ENCODE measurements at regions not wholly inside any gene's neighbourhood (a gene's known extent, or its start where the extent isn't known, plus 50 kb on each side); places are given as distances from the start of the nearest gene placed in this dataset.

DNA sequence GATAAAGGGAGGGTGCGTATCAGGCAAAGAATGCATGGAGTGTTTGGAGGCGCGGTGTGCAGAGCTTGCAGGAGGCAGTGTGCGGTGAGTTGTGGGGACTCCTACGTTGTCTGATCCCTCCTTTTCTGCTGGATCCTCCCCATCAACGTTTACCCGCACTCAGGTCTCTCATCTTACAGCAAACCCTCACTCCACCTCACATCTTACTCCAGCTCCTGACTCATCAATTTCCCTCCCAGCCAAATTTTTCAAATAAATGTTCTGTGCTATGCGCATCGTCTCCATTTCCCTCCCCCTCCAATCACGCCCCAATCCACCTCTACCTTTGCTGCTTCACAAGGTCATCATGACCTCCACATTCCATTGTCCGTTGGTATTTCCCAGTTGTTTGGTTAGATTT is 138.9 kb upstream of the KLF4 start:
- Histone ChIP-seq H3K36me3 (ENCODE audit: control insufficient read depth, insufficient read depth, low read length) (no peaks in the 10 kb centered on the region), H3K27me3 (ENCODE audit: control insufficient read depth, insufficient read depth, low read length) (no peaks in the 10 kb centered on the region), H3K4me1 (ENCODE audit: control insufficient read depth, insufficient read depth, low read length) (peaks cover 24% of the 10 kb centered on the region), H3K9ac (ENCODE audit: low read length) (no peak overlapping the region), H3K9me3 (ENCODE audit: control insufficient read depth, low read length) (no peaks in the 10 kb centered on the region), H3K4me3 (ENCODE audit: low read length) (no peak overlapping the region)

GRCh38 chr9:107627781-107628180 is 138.2 kb upstream of the KLF4 start:
- Histone ChIP-seq H3K9ac (ENCODE audit: low read length) (no peak overlapping the region), H3K9me3 (ENCODE audit: control insufficient read depth, low read length) (no peaks in the 10 kb centered on the region), H3K4me3 (ENCODE audit: low read length) (no peak overlapping the region), H3K36me3 (ENCODE audit: control insufficient read depth, insufficient read depth, low read length) (no peaks in the 10 kb centered on the region), H3K4me1 (ENCODE audit: control insufficient read depth, insufficient read depth, low read length) (peaks cover 20% of the 10 kb centered on the region), H3K27me3 (ENCODE audit: control insufficient read depth, insufficient read depth, low read length) (no peaks in the 10 kb centered on the region)

DNA sequence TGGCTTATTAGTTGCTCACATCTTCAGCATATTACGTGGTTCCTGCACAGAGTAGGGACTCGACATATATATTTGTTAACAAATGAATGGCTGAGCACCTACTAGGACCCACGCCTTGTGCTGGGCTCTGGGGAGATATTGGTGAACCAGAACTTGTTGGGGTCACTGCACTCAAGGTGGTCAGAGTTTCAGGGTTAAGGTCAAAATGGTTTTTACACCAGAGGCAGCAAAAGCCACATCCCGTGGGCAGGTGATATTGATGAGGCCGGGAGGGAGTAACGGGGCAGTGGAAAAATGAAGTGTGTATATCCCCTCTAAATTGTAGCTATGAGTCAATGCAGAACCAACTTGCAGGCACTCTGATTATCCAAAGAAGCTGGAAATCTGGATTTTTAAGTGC is 136.5 kb upstream of the KLF4 start:
- Histone ChIP-seq H3K4me3 (ENCODE audit: low read length) (no peak overlapping the region), H3K27me3 (ENCODE audit: control insufficient read depth, insufficient read depth, low read length) (no peaks in the 10 kb centered on the region), H3K9me3 (ENCODE audit: control insufficient read depth, low read length) (no peaks in the 10 kb centered on the region), H3K4me1 (ENCODE audit: control insufficient read depth, insufficient read depth, low read length) (peaks cover 27% of the 10 kb centered on the region), H3K36me3 (ENCODE audit: control insufficient read depth, insufficient read depth, low read length) (no peaks in the 10 kb centered on the region), H3K9ac (ENCODE audit: low read length) (no peak overlapping the region)

DNA sequence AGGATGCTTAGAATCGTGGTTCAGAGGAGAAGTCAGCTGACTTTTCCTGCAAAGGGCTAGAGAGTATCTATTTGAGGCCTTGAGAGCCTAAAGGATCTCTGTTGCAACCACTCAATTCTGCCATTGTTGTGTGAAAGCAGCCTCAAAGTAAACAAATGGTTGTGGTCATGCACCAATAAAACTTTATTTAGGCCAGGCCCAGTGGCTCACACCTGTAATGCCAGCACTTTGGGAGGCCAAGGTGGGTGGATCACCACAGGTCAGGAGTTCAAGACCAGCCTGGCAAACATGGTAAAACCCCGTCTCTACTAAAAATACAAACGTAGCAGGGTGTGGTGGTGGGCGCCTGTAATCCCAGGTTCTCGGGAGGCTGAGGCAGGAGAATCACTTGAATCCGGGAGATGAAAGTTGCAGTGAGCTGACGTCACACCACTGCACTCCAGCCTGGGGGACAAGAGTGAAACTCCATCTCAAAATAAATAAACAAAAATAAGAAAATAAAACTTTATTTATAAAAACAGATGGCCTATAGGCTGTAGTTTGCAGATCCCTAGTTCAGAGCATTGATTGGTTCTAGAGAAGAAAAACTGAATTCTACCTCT is 135.9 kb upstream of the KLF4 start:
- H3K9me3 ChIP-seq (ENCODE audit: control insufficient read depth, low read length), result no peaks in the 10 kb centered on the region
- H3K4me3 ChIP-seq (ENCODE audit: low read length), result no peak overlapping the region
- no peaks in the 10 kb centered on the region for H3K27me3 ChIP-seq (ENCODE audit: control insufficient read depth, insufficient read depth, low read length)
- H3K4me1 ChIP-seq (ENCODE audit: control insufficient read depth, insufficient read depth, low read length), result peaks cover 33% of the 10 kb centered on the region
- H3K36me3 ChIP-seq (ENCODE audit: control insufficient read depth, insufficient read depth, low read length), result no peaks in the 10 kb centered on the region
- H3K9ac ChIP-seq (ENCODE audit: low read length), result no peak overlapping the region

- Histone ChIP-seq H3K4me3 (ENCODE audit: low read length) (no peak overlapping the region), H3K9ac (ENCODE audit: low read length) (no peak overlapping the region), H3K36me3 (ENCODE audit: control insufficient read depth, insufficient read depth, low read length) (no peaks in the 10 kb centered on the region), H3K4me1 (ENCODE audit: control insufficient read depth, insufficient read depth, low read length) (peaks cover 34% of the 10 kb centered on the region), H3K9me3 (ENCODE audit: control insufficient read depth, low read length) (no peaks in the 10 kb centered on the region), H3K27me3 (ENCODE audit: control insufficient read depth, insufficient read depth, low read length) (no peaks in the 10 kb centered on the region)
Measured at GRCh38 chr9:107624234-107624948, 134.8 kb upstream of the KLF4 start.

- H3K4me3 ChIP-seq (ENCODE audit: low read length), result no peak overlapping the region
- H3K9ac ChIP-seq (ENCODE audit: low read length), result no peak overlapping the region
- no peaks in the 10 kb centered on the region for H3K9me3 ChIP-seq (ENCODE audit: control insufficient read depth, low read length)
Measured at GRCh38 chr9:107621436-107621835, 131.9 kb upstream of the KLF4 start.

GRCh38 chr9:107620801-107621200 is 131.2 kb upstream of the KLF4 start:
- Histone ChIP-seq H3K4me3 (ENCODE audit: low read length) (no peak overlapping the region), H3K9ac (ENCODE audit: low read length) (no peak overlapping the region), H3K36me3 (ENCODE audit: control insufficient read depth, insufficient read depth, low read length) (no peaks in the 10 kb centered on the region), H3K4me1 (ENCODE audit: control insufficient read depth, insufficient read depth, low read length) (peaks cover 14% of the 10 kb centered on the region), H3K27me3 (ENCODE audit: control insufficient read depth, insufficient read depth, low read length) (no peaks in the 10 kb centered on the region), H3K9me3 (ENCODE audit: control insufficient read depth, low read length) (no peaks in the 10 kb centered on the region)

More at GRCh38 chr9:107621436-107621835, 131.9 kb upstream of the KLF4 start:
- Histone ChIP-seq H3K36me3 (ENCODE audit: control insufficient read depth, insufficient read depth, low read length) (no peaks in the 10 kb centered on the region), H3K4me1 (ENCODE audit: control insufficient read depth, insufficient read depth, low read length) (peaks cover 14% of the 10 kb centered on the region), H3K27me3 (ENCODE audit: control insufficient read depth, insufficient read depth, low read length) (no peaks in the 10 kb centered on the region)

- H3K9ac ChIP-seq (ENCODE audit: low read length), result no peak overlapping the region
- H3K4me1 ChIP-seq (ENCODE audit: control insufficient read depth, insufficient read depth, low read length), result peaks cover 14% of the 10 kb centered on the region
- H3K4me3 ChIP-seq (ENCODE audit: low read length), result no peak overlapping the region
- no peaks in the 10 kb centered on the region for H3K36me3 ChIP-seq (ENCODE audit: control insufficient read depth, insufficient read depth, low read length)
- H3K9me3 ChIP-seq (ENCODE audit: control insufficient read depth, low read length), result no peaks in the 10 kb centered on the region
- H3K27me3 ChIP-seq (ENCODE audit: control insufficient read depth, insufficient read depth, low read length), result no peaks in the 10 kb centered on the region
Measured at GRCh38 chr9:107620236-107620635, 130.7 kb upstream of the KLF4 start.

GRCh38 chr9:107615321-107615720 is 125.8 kb upstream of the KLF4 start:
- H3K9ac ChIP-seq (ENCODE audit: low read length), result no peak overlapping the region
- H3K9me3 ChIP-seq (ENCODE audit: control insufficient read depth, low read length), result no peaks in the 10 kb centered on the region
- no peaks in the 10 kb centered on the region for H3K27me3 ChIP-seq (ENCODE audit: control insufficient read depth, insufficient read depth, low read length)
- no peaks in the 10 kb centered on the region for H3K36me3 ChIP-seq (ENCODE audit: control insufficient read depth, insufficient read depth, low read length)
- H3K4me3 ChIP-seq (ENCODE audit: low read length), result no peak overlapping the region
- no peaks in the 10 kb centered on the region for H3K4me1 ChIP-seq (ENCODE audit: control insufficient read depth, insufficient read depth, low read length)

DNA sequence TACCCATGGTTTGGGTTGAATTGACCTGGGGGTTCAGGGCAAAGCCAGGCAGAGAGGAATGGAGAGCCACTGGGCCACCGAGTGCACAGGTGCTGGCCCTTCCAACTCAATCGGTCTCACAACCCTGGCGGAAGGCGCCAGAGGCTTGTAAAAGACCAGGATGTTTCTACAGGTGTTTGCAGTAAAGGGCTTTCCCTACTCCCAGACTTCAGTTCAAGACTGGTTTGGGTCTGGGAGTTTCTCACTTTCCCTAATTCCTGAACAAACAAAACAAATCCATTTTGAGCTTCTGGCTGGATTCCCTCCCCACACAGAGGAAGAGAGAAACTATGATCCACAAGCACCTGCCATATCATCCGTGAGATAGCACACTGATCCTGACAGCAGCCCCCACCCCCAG is 125.2 kb upstream of the KLF4 start:
- Histone ChIP-seq H3K9me3 (ENCODE audit: control insufficient read depth, low read length) (no peaks in the 10 kb centered on the region), H3K4me3 (ENCODE audit: low read length) (no peak overlapping the region), H3K36me3 (ENCODE audit: control insufficient read depth, insufficient read depth, low read length) (no peaks in the 10 kb centered on the region), H3K4me1 (ENCODE audit: control insufficient read depth, insufficient read depth, low read length) (no peaks in the 10 kb centered on the region), H3K9ac (ENCODE audit: low read length) (no peak overlapping the region), H3K27me3 (ENCODE audit: control insufficient read depth, insufficient read depth, low read length) (no peaks in the 10 kb centered on the region)

GRCh38 chr9:107613321-107613720 is 123.8 kb upstream of the KLF4 start:
- Histone ChIP-seq H3K36me3 (ENCODE audit: control insufficient read depth, insufficient read depth, low read length) (no peaks in the 10 kb centered on the region), H3K9ac (ENCODE audit: low read length) (no peak overlapping the region), H3K4me3 (ENCODE audit: low read length) (no peak overlapping the region), H3K4me1 (ENCODE audit: control insufficient read depth, insufficient read depth, low read length) (no peaks in the 10 kb centered on the region), H3K27me3 (ENCODE audit: control insufficient read depth, insufficient read depth, low read length) (no peaks in the 10 kb centered on the region), H3K9me3 (ENCODE audit: control insufficient read depth, low read length) (no peaks in the 10 kb centered on the region)

DNA sequence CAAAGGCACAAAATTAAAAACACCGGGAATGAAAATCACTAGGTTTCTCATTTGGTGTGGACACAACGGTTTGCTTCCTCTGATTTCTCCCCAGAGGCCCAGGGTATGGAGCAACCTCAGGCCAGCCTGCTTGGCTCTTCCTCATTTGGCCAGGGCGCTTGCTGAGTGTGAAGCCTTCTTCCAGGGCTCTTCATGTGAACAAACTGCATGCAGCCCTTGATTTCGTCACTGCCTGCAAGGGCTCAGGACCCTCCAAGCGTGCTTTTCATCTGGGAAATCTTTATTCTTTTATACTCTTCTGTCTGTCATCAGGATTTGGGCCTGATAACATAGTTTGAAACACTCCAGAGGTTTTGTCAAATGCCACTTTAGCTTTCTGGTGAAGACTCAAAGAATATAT is 122.6 kb upstream of the KLF4 start:
- Histone ChIP-seq H3K36me3 (ENCODE audit: control insufficient read depth, insufficient read depth, low read length) (no peaks in the 10 kb centered on the region), H3K9ac (ENCODE audit: low read length) (no peak overlapping the region), H3K4me3 (ENCODE audit: low read length) (no peak overlapping the region), H3K4me1 (ENCODE audit: control insufficient read depth, insufficient read depth, low read length) (no peaks in the 10 kb centered on the region), H3K9me3 (ENCODE audit: control insufficient read depth, low read length) (no peaks in the 10 kb centered on the region), H3K27me3 (ENCODE audit: control insufficient read depth, insufficient read depth, low read length) (no peaks in the 10 kb centered on the region)

Data from mucosa of stomach (tissue), 1 donor.